ENCODE measurements at regions not wholly inside any gene's neighbourhood (a gene's known extent, or its start where the extent isn't known, plus 50 kb on each side); places are given as distances from the start of the nearest gene placed in this dataset.
"Not testable (repeated sequence)": the region's sequence is repeated elsewhere in the genome, so short reads cannot be mapped to it uniquely, and the experiment has no call there.

DNA sequence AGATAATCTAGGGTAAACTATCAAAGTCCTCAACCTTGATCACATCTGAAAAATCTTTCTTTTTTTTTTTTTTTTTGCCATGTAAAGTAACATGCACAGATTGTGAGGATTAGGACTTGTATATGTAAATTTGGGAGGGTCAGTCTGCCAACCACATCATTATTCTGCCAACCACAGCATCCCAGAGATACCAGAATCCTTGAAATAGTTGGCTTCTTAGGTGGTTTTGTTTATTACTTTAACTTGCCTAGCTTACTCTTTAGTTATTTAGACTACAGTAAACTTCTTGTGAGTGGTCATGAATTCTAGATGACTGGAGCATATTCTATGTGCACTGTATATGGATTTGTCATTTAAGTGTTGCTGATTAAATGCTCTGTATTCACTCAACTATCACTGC, 242.1 kb upstream of the RBMS1 start:
- DNase-seq: no peak

GRCh38 chr2:160736148-160737028, 242.8 kb upstream of the RBMS1 start:
- DNase-seq: no peak

DNA sequence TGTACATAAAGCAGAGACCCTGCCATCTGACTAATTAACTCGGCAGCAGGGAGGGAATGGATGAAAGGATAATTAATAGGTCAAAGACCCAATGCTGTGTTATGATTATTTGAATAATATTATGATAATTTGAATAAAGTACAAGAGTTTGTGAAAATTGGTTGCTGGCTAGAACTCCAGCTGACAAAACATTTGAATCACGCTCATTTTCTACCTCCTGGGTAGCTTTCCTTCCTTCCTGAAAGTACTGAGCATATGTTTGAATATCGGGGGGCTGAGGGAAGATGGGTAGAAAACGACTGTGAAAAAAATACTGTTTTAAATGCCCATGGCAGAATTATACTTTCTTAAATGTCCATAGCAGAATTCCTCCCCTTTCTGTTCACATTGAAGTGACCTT, 243.6 kb upstream of the RBMS1 start:
- no peak for DNase-seq

DNA sequence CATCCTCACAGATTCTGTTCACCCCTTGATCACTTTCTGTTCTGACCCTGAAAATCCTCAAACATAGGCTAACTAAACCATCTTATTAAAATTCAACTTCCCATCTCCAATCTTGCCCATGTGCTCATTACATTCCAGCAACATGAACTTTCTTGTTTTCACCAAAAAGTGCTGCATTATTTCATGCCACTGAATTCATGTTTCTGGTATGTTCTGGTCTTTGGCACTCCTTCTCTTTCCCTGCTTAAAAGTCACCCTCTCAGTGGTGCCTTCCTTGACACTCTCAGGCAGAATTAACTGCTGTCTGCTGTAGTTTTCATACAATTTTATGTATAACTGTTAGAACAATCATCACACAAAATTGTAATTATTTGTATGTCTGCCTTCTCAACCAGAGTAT, 247.7 kb upstream of the RBMS1 start:
- DNase-seq: no peak

DNA sequence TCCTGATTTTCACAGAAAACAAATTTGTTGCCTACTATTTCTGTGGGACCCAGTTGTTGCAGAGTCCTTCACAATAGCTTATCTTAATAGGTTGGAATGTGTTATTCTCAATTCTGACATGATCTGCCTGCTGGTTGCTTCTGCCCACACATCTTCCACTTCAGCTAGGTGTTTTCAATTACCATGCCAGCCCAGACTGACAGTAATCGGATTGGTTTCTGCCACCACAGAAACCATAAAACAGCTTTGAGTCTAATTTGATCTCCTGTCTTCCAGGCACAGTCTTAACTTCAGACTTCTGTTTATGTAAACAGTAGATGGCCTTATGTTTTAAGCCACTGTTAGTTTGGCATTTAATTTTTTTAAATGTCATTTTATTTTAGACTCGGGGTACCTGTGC, 248.2 kb upstream of the RBMS1 start:
- DNase-seq: no peak

DNA sequence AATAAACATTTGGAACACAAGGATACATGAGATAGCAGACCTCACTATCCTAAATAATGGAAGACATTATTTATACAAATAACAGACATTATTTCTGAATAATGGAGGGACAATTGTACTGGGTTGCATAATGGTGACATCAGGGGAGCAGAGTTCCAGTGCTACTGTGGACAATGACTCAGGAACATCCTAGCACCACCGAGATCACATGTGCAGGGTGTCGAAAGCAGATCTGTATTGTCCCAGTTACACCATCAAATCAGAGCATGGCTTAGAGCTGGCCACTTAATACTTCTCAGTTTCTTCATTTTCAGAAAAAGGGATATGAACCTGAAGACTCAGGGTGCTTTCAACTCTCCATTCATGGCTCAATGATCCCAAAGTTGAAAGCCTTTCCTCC, 249.1 kb upstream of the RBMS1 start:
- no peak for DNase-seq

DNA sequence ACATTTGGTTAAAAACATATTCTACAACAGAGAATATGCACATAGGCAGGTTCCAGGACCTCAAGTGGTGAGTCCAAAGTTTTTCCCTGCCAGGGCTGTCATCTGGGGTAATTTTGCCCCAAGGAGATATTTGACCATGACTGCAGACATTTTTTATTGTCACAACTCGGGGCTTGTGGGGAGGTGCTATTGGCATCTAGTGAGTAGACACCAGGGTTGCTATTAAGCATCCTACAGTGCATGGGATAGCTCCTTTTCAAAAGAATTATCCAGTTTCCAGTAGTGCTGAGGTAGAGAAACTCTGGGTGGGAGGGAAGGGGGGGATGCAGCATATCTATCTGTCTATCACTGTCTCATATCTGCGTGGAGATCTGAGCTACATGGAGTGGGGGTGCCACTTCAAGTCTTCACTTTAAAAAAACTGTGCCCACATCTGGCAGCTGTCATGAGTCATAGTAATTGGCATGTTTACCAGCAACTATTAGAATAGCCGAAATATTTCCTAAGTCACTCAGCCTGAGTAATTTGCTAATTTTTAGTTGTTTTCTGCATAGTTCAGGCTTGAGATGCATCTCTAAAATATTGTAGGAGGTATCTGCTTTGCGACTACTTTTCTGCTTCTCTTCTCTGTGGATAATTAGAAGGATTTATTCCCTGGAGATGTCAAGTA, 254.0 kb upstream of the RBMS1 start:
- no peak for DNase-seq

GRCh38 chr2:160751021-160751420, 257.4 kb upstream of the RBMS1 start:
- DNase-seq: no peak

DNA sequence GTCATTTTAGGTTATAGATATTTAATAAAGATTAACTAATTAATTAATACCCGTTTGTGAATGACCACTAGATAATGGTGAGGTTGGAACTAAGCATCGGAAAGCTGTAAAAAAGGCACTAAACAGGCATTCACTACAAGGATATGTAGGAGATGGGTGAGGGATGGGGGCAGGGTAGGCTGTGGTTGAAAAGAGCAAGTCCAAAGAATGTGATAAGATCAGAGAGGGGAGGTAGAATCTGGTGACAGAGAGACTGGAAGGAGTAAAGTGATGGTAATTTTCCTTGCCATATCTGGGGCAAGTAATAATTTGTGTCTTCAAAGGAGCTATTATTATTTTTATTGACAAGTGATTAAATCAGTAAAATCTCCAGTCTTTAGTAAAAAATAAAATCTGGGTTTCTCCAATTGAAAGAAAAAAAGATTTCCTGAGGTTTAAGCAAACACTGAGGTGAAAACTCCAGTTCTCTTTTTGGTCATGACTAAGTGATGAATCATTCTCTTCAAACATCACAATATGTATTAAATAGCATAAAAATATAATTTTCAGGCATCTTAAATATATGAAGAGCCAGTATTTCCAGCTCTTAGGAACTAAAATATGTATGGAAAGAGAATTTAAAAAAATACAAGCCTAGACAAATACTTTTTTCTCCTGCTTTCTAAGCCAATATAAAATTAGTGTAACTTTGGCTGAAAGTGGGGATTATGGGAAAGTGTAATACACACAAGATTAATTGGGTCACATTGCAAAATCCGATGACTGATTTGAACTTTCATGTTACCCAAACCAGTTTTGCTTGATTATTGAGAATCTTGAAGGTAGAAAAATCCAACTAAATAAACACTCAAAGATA, 259.1 kb upstream of the RBMS1 start:
- DNase-seq: no peak

DNA sequence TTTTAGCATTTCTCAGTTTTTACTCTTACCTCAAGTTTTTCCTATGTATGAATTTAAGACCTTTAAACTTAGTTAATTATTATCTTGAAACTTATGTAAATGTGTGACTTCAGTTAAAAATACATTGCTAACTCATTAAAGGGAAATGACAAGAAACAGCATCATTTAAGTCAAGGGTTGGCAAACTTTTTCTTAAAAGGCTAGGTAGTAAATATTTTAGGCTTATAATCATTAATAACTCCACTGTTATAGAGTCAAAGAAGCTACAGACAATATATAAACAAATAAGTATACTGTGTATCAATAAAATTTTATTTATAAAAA, 259.7 kb upstream of the RBMS1 start:
- no peak for DNase-seq

- no peak for DNase-seq
Observed at GRCh38 chr2:160753960-160754359, 260.4 kb upstream of the RBMS1 start.

GRCh38 chr2:160756481-160756880, 262.9 kb upstream of the RBMS1 start:
- DNase-seq: no peak

GRCh38 chr2:160762493-160763128, 269.0 kb upstream of the RBMS1 start:
- DNase-seq: not testable (repeated sequence)

GRCh38 chr2:160783474-160783873, 289.9 kb upstream of the RBMS1 start:
- DNase-seq: no peak

GRCh38 chr2:160784034-160784433, 290.4 kb upstream of the RBMS1 start:
- no peak for DNase-seq

GRCh38 chr2:160790738-160791137, 297.1 kb upstream of the RBMS1 start:
- DNase-seq: no peak

DNA sequence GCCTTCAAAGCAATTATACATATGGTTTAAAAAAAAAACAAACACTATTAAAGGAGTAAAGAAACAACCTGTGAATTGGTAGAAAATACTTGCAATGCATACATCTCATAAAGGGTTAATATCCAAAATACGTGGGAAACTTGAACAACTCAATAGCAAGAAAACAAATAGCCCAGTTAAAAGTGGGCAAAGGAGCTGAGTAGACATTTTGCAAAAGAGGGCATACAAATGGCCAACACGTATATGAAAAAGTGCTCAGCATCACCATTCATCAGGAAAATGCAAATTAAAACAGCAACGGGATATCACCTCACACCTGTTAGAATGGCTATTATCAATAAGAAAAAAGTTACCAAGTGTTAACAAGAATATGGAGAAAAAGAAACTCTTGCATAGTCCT, 298.3 kb upstream of the RBMS1 start:
- DNase-seq: no peak

GRCh38 chr2:160792837-160793236, 299.2 kb upstream of the RBMS1 start:
- DNase-seq: no peak

- no peak for DNase-seq
Observed at GRCh38 chr2:160794926-160795325, 301.3 kb upstream of the RBMS1 start.

- no peak for DNase-seq
Observed at GRCh38 chr2:160803881-160804280, 310.3 kb upstream of the RBMS1 start.

- DNase-seq: no peak
Observed at GRCh38 chr2:160810406-160810805, 316.8 kb upstream of the RBMS1 start.

DNA sequence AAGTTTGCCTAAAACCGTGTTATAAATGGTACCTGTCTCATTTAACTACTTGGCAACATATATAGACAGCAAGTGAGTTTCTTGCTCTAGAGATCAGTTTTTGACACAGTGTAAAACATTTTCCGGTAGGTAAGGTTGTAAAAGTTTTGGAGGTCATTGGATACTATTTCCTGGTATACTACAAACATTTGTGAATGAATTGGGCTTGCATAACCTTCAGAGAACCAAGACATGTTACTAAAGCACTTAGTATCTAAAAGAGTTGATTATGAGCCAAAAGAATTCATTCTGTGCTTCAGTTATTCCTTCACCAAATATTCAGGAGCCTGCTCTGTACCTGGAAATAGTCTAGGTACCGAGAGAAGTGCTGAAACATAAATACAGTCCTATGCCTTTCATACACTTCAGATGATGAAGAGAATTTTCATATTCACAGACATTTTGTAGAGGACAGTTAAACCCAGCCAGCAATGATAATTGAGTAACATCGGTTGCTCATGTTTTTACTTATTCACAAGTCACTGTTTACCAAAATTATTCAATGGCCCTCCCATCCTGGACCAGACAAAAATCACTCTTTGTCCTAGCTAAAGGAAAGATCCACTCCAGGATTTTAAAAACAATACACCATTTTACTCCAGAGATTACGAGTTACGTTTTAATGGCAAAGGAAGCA, 319.4 kb upstream of the RBMS1 start:
- no peak for DNase-seq

- DNase-seq: no peak
Observed at GRCh38 chr2:160813506-160813858, 319.9 kb upstream of the RBMS1 start.

All from CD4-positive, alpha-beta T cell treated with Interleukin-6 for 4 hours (primary cell).